HEK293 (cell line): ENCODE measurements at regions not wholly inside any gene's neighbourhood (a gene's known extent, or its start where the extent isn't known, plus 50 kb on each side); places are given as distances from the start of the nearest gene placed in this dataset.

Source experiments
- CTCF ChIA-PET: fragments of 350-600 bp; formaldehyde crosslinking; extraction: SDS; loops from one replicate; lab custom pipeline; 2021; ENCODE audit warnings: antibody characterized with exemption; lab: Yijun Ruan, JAX
- POLR2A ChIA-PET: fragments of 300-600 bp; formaldehyde crosslinking; extraction: SDS; loops from one replicate; lab custom pipeline; 2020; ENCODE audit warnings: antibody characterized with exemption, inconsistent platforms; lab: Yijun Ruan, JAX
- H3K27ac ChIP-seq: fragments of 200-500 bp; sonication (Bioruptor generic); 2 replicates; pipeline ENCODE4 v1.5.1; 2014; ENCODE audit warnings: low read depth, low read length, control low read depth, inconsistent platforms; ENCODE audit errors: extremely low read depth
- H3K36me3 ChIP-seq, 2 experiments: fragments of 200-500 bp in 1 of 2; sonication (Bioruptor generic) in 1 of 2; 1 replicate in 1 of 2; 2 replicates in 1 of 2; pipeline ENCODE4 v1.5.1; 2014 to 2017; ENCODE audit warnings: inconsistent platforms in 2 of 2, low read length in 2 of 2; ENCODE audit not compliant: control insufficient read depth in 2 of 2, insufficient read depth in 1 of 2
- H3K4me1 ChIP-seq: fragments of 200-500 bp; sonication (Bioruptor generic); 2 replicates; pipeline ENCODE4 v1.5.1; 2014; ENCODE audit warnings: mild to moderate bottlenecking, low read length, inconsistent platforms; ENCODE audit not compliant: control insufficient read depth, insufficient read depth
- H3K4me3 ChIP-seq: 2 replicates; pipeline ENCODE4 v1.5.1; 2011; ENCODE audit warnings: low read depth, mild to moderate bottlenecking, control low read depth, low read length, moderate library complexity
- H3K9me3 ChIP-seq: fragments of 200-500 bp; sonication (Bioruptor generic); 2 replicates; pipeline ENCODE4 v1.5.1; 2014; ENCODE audit warnings: low read depth, low read length, inconsistent platforms; ENCODE audit not compliant: control insufficient read depth, insufficient read depth
- GFI1B ChIP-seq: fragments of 450-650 bp; formaldehyde crosslinking; IDR thresholded peaks from 2 replicates; pipeline ENCODE4 v1.5.1; 2016; ENCODE audit warnings: missing biosample characterization, missing genetic modification characterization
- GLIS1 ChIP-seq: fragments of 450-650 bp; formaldehyde crosslinking; IDR thresholded peaks from 2 replicates; pipeline ENCODE4 v1.5.1; 2016; ENCODE audit warnings: missing biosample characterization, missing genetic modification characterization
- KLF1 ChIP-seq: fragments of 450-650 bp; formaldehyde crosslinking; IDR thresholded peaks from 2 replicates; pipeline ENCODE4 v1.5.1; 2016; ENCODE audit warnings: missing biosample characterization, missing genetic modification characterization
- SCRT1 ChIP-seq: fragments of 450-650 bp; formaldehyde crosslinking; IDR thresholded peaks from 2 replicates; pipeline ENCODE4 v1.5.1; 2016; ENCODE audit warnings: missing biosample characterization, missing genetic modification characterization, borderline replicate concordance
- TRIM28 ChIP-seq: IDR thresholded peaks from 2 replicates; pipeline ENCODE4 v1.6.1; 2011; ENCODE audit warnings: low read length, control low read depth, borderline replicate concordance
- ZBTB20 ChIP-seq: fragments of 450-650 bp; formaldehyde crosslinking; IDR thresholded peaks from 2 replicates; pipeline ENCODE4 v1.5.1; 2016; ENCODE audit warnings: missing biosample characterization, missing genetic modification characterization
- ZBTB21 ChIP-seq: fragments of 450-650 bp; formaldehyde crosslinking; IDR thresholded peaks from 2 replicates; pipeline ENCODE4 v1.5.1; 2017; ENCODE audit warnings: missing biosample characterization, missing genetic modification characterization
- ZFP37 ChIP-seq: fragments of 450-650 bp; formaldehyde crosslinking; IDR thresholded peaks from 2 replicates; pipeline ENCODE4 v1.5.1; 2016; ENCODE audit warnings: missing biosample characterization, missing genetic modification characterization
- ZFP69B ChIP-seq: fragments of 450-650 bp; formaldehyde crosslinking; IDR thresholded peaks from 2 replicates; pipeline ENCODE4 v1.5.1; 2016; ENCODE audit warnings: missing biosample characterization, missing genetic modification characterization
- ZNF24 ChIP-seq: fragments of 450-650 bp; formaldehyde crosslinking; IDR thresholded peaks from 2 replicates; pipeline ENCODE4 v1.5.1; 2016; ENCODE audit warnings: missing biosample characterization, missing genetic modification characterization
- ZNF426 ChIP-seq: fragments of 450-650 bp; formaldehyde crosslinking; IDR thresholded peaks from 2 replicates; pipeline ENCODE4 v1.5.1; 2017; ENCODE audit warnings: missing biosample characterization, missing genetic modification characterization, mild to moderate bottlenecking, inconsistent platforms, moderate library complexity
- ZNF529 ChIP-seq: fragments of 450-650 bp; formaldehyde crosslinking; IDR thresholded peaks from 2 replicates; pipeline ENCODE4 v1.5.1; 2017; ENCODE audit warnings: missing genetic modification characterization, missing biosample characterization; ENCODE audit not compliant: insufficient replicate concordance
- ZNF544 ChIP-seq: fragments of 450-650 bp; formaldehyde crosslinking; IDR thresholded peaks from 2 replicates; pipeline ENCODE4 v1.5.0; 2017; ENCODE audit warnings: missing biosample characterization, missing genetic modification characterization
- ZNF610 ChIP-seq: fragments of 450-650 bp; formaldehyde crosslinking; IDR thresholded peaks from 2 replicates; pipeline ENCODE4 v1.5.1; 2016; ENCODE audit warnings: missing biosample characterization, missing genetic modification characterization, borderline replicate concordance
- ZNF654 ChIP-seq: fragments of 450-650 bp; formaldehyde crosslinking; IDR thresholded peaks from 2 replicates; pipeline ENCODE4 v1.5.1; 2016; ENCODE audit warnings: low read depth, missing biosample characterization, missing genetic modification characterization
- ZNF701 ChIP-seq: fragments of 450-650 bp; formaldehyde crosslinking; IDR thresholded peaks from 2 replicates; pipeline ENCODE4 v1.5.1; 2016; ENCODE audit warnings: missing biosample characterization, missing genetic modification characterization
- TF ChIP-seq, protein P1 (sequence below): fragments of 450-650 bp; formaldehyde crosslinking; IDR thresholded peaks from 2 replicates; pipeline ENCODE4 v1.5.1; 2017; ENCODE audit warnings: missing biosample characterization, missing genetic modification characterization
- TF ChIP-seq, protein P2 (sequence below): fragments of 450-650 bp; formaldehyde crosslinking; conservative IDR thresholded peaks from 2 replicates; pipeline ENCODE4 v1.5.1; 2016; ENCODE audit warnings: low read depth, missing biosample characterization, missing genetic modification characterization
- TF ChIP-seq, protein P3 (sequence below): IDR thresholded peaks from 2 replicates; pipeline ENCODE4 v1.6.1; 2011; ENCODE audit warnings: mild to moderate bottlenecking, low read depth, low read length, borderline replicate concordance
- TF ChIP-seq, protein P4 (sequence below): fragments of 450-650 bp; formaldehyde crosslinking; IDR thresholded peaks from 2 replicates; pipeline ENCODE4 v1.5.1; 2016; ENCODE audit warnings: missing biosample characterization, missing genetic modification characterization
- TF ChIP-seq, protein P5 (sequence below): fragments of 450-650 bp; formaldehyde crosslinking; IDR thresholded peaks from 2 replicates; pipeline ENCODE4 v1.5.0; 2017; ENCODE audit warnings: missing biosample characterization, missing genetic modification characterization, borderline replicate concordance

DNA sequence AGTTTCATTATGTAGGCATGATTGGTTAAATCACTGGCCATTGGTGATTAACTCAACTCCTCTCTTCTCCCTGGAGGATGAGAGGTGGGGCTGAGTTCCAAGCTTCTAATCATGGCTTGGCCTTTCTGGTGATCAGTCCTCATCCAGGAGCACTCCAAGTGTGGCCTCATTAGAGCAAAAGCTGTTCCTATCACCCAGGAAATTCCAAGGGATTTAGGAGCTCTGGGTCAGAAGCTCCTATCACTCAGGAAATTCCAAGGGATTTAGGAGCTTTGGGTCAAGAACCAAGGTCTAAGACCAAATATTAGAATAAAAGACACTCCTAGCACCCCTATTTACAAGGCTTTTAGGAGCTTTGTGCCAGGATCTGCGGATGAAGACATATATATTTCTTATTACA is 168.0 kb upstream of the BDNF start:
- TF ChIP-seq, protein P1, sequence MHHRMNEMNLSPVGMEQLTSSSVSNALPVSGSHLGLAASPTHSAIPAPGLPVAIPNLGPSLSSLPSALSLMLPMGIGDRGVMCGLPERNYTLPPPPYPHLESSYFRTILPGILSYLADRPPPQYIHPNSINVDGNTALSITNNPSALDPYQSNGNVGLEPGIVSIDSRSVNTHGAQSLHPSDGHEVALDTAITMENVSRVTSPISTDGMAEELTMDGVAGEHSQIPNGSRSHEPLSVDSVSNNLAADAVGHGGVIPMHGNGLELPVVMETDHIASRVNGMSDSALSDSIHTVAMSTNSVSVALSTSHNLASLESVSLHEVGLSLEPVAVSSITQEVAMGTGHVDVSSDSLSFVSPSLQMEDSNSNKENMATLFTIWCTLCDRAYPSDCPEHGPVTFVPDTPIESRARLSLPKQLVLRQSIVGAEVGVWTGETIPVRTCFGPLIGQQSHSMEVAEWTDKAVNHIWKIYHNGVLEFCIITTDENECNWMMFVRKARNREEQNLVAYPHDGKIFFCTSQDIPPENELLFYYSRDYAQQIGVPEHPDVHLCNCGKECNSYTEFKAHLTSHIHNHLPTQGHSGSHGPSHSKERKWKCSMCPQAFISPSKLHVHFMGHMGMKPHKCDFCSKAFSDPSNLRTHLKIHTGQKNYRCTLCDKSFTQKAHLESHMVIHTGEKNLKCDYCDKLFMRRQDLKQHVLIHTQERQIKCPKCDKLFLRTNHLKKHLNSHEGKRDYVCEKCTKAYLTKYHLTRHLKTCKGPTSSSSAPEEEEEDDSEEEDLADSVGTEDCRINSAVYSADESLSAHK = no peak
- TF ChIP-seq ZBTB20 = no peak
- TF ChIP-seq ZFP69B = no peak
- TF ChIP-seq KLF1 (tag by site-specific recombination) = no peak
- TF ChIP-seq, protein P2, sequence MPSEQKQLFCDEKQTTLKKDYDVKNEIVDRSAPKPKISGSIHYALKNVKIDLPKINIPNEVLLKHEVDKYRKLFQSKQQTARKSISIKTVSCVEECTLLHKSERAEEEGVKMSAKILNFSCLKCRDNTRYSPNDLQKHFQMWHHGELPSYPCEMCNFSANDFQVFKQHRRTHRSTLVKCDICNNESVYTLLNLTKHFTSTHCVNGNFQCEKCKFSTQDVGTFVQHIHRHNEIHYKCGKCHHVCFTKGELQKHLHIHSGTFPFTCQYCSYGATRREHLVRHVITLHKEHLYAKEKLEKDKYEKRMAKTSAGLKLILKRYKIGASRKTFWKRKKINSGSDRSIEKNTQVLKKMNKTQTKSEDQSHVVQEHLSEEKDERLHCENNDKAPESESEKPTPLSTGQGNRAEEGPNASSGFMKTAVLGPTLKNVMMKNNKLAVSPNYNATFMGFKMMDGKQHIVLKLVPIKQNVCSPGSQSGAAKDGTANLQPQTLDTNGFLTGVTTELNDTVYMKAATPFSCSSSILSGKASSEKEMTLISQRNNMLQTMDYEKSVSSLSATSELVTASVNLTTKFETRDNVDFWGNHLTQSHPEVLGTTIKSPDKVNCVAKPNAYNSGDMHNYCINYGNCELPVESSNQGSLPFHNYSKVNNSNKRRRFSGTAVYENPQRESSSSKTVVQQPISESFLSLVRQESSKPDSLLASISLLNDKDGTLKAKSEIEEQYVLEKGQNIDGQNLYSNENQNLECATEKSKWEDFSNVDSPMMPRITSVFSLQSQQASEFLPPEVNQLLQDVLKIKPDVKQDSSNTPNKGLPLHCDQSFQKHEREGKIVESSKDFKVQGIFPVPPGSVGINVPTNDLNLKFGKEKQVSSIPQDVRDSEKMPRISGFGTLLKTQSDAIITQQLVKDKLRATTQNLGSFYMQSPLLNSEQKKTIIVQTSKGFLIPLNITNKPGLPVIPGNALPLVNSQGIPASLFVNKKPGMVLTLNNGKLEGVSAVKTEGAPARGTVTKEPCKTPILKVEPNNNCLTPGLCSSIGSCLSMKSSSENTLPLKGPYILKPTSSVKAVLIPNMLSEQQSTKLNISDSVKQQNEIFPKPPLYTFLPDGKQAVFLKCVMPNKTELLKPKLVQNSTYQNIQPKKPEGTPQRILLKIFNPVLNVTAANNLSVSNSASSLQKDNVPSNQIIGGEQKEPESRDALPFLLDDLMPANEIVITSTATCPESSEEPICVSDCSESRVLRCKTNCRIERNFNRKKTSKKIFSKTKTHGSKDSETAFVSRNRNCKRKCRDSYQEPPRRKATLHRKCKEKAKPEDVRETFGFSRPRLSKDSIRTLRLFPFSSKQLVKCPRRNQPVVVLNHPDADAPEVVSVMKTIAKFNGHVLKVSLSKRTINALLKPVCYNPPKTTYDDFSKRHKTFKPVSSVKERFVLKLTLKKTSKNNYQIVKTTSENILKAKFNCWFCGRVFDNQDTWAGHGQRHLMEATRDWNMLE (tag by site-specific recombination) = no peak
- no peak for TF ChIP-seq ZBTB21 (tag by site-specific recombination)
- no peak for TF ChIP-seq GLIS1 (tag by site-specific recombination)
- no peak for TF ChIP-seq ZNF610 (tag by site-specific recombination)
- TF ChIP-seq, all 188 proteins: peak for 0
- CTCF ChIA-PET = interaction anchor here (0.6 kb wide), 1 partner anchor 42 kb away, joined by 3 read pairs; no protein-coding TSS in a partner anchor

DNA sequence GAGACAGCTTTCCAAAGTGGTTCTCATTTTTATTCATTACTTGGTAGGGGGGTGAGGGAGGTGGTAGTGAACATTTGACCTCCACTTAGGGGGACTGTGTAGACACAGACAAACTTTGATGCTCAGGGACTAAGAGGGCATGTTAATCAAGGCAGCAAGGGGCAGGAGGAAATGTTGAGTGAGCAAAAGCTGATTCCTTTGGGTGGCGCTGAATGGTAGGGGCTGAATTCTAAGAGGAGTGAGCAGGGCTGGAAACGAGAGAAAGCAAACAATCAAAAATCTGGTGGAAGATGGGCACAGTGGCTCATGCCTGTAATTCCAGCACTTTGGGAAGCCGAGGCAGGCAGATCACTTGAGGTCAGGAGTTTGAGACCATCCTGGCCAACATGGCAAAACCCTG is 164.8 kb upstream of the BDNF start:
- no peak overlapping the region for H3K27ac ChIP-seq
- H3K4me3 ChIP-seq = no peak overlapping the region
- ChIA-PET CTCF (interaction anchor here (0.6 to 0.8 kb wide), 2 partner anchors 11 to 1454 kb away, joined by 3 to 4 read pairs; no protein-coding TSS in a partner anchor), POLR2A (no interaction called here)
- H3K36me3 ChIP-seq = no peaks in the 10 kb centered on the region
- no peaks in the 10 kb centered on the region for H3K4me1 ChIP-seq
- no peaks in the 10 kb centered on the region for H3K9me3 ChIP-seq
- TF ChIP-seq ZNF654 = no peak
- TF ChIP-seq, protein P3, sequence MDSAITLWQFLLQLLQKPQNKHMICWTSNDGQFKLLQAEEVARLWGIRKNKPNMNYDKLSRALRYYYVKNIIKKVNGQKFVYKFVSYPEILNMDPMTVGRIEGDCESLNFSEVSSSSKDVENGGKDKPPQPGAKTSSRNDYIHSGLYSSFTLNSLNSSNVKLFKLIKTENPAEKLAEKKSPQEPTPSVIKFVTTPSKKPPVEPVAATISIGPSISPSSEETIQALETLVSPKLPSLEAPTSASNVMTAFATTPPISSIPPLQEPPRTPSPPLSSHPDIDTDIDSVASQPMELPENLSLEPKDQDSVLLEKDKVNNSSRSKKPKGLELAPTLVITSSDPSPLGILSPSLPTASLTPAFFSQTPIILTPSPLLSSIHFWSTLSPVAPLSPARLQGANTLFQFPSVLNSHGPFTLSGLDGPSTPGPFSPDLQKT = no peak
- TF ChIP-seq ZNF529 (tag by site-specific recombination) = no peak
- TF ChIP-seq ZFP37 (tag by site-specific recombination) = no peak
- no peak for TF ChIP-seq ZNF24
- TF ChIP-seq, protein P4, sequence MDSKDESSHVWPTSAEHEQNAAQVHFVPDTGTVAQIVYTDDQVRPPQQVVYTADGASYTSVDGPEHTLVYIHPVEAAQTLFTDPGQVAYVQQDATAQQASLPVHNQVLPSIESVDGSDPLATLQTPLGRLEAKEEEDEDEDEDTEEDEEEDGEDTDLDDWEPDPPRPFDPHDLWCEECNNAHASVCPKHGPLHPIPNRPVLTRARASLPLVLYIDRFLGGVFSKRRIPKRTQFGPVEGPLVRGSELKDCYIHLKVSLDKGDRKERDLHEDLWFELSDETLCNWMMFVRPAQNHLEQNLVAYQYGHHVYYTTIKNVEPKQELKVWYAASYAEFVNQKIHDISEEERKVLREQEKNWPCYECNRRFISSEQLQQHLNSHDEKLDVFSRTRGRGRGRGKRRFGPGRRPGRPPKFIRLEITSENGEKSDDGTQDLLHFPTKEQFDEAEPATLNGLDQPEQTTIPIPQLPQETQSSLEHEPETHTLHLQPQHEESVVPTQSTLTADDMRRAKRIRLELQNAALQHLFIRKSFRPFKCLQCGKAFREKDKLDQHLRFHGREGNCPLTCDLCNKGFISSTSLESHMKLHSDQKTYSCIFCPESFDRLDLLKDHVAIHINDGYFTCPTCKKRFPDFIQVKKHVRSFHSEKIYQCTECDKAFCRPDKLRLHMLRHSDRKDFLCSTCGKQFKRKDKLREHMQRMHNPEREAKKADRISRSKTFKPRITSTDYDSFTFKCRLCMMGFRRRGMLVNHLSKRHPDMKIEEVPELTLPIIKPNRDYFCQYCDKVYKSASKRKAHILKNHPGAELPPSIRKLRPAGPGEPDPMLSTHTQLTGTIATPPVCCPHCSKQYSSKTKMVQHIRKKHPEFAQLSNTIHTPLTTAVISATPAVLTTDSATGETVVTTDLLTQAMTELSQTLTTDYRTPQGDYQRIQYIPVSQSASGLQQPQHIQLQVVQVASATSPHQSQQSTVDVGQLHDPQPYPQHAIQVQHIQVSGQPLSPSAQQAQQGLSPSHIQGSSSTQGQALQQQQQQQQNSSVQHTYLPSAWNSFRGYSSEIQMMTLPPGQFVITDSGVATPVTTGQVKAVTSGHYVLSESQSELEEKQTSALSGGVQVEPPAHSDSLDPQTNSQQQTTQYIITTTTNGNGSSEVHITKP (tag by site-specific recombination) = no peak
- TF ChIP-seq SCRT1 (tag by site-specific recombination) = no peak
- no peak for TF ChIP-seq ZNF701 (tag by site-specific recombination)
- TF ChIP-seq ZNF426 = no peak
- TF ChIP-seq GFI1B (tag by site-specific recombination) = no peak
- TF ChIP-seq TRIM28 = no peak
- TF ChIP-seq, protein P5, sequence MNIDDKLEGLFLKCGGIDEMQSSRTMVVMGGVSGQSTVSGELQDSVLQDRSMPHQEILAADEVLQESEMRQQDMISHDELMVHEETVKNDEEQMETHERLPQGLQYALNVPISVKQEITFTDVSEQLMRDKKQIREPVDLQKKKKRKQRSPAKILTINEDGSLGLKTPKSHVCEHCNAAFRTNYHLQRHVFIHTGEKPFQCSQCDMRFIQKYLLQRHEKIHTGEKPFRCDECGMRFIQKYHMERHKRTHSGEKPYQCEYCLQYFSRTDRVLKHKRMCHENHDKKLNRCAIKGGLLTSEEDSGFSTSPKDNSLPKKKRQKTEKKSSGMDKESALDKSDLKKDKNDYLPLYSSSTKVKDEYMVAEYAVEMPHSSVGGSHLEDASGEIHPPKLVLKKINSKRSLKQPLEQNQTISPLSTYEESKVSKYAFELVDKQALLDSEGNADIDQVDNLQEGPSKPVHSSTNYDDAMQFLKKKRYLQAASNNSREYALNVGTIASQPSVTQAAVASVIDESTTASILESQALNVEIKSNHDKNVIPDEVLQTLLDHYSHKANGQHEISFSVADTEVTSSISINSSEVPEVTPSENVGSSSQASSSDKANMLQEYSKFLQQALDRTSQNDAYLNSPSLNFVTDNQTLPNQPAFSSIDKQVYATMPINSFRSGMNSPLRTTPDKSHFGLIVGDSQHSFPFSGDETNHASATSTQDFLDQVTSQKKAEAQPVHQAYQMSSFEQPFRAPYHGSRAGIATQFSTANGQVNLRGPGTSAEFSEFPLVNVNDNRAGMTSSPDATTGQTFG (tag by site-specific recombination) = no peak
- TF ChIP-seq ZNF544 (tag by site-specific recombination) = no peak

More for the DNA sequence above, 168.0 kb upstream of the BDNF start:
- POLR2A ChIA-PET = no interaction called here
- H3K27ac ChIP-seq = no peak overlapping the region
- H3K4me1 ChIP-seq = no peaks in the 10 kb centered on the region
- H3K9me3 ChIP-seq = no peaks in the 10 kb centered on the region
- H3K36me3 ChIP-seq = no peaks in the 10 kb centered on the region
- no peak overlapping the region for H3K4me3 ChIP-seq
